ENCODE measurements at regions not wholly inside any gene's neighbourhood (a gene's known extent, or its start where the extent isn't known, plus 50 kb on each side); places are given as distances from the start of the nearest gene placed in this dataset.

DNA sequence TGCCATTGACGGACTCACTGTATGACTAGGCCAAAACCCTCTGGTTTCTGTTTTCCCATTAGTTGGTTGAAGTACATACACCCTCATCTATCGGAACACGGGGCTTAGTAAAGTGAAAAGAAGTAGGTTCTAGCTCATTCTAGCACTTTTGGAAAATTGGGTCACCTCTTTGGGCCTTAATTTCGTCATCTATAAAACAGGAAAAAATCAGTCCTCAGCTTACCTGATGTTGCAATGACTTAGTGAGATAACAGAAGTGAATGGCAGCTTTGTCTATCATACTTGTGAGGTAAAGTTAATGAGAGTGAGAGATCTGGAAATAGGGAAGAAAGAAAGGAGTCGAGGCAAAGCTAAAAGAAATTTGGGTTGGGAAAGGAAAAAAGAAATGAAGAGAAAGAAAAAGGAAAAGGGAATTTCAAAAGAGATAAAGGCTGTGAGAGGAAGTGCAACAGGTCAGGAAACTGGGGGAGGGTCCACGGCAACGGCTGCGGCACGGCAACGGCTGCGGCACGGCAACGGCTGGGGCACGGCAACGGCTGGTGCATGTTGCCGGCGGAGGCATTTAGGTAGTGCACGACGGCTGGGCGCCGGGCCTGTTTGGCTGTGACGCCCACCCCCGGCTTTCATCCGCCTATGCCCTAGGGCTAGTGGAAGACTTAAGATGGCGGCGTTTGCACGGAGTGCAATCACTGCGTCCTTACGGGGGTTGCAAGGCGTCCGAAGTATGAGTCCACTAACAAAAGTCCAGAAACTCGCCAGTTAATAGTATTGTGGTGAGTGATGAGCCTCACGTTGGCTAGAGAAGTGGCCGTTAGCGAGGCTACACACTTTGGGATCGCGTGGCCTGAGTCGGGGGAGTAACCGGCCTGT lies 91.4 kb upstream of the XIST start (continued):
- TF ChIP-seq, protein P1, sequence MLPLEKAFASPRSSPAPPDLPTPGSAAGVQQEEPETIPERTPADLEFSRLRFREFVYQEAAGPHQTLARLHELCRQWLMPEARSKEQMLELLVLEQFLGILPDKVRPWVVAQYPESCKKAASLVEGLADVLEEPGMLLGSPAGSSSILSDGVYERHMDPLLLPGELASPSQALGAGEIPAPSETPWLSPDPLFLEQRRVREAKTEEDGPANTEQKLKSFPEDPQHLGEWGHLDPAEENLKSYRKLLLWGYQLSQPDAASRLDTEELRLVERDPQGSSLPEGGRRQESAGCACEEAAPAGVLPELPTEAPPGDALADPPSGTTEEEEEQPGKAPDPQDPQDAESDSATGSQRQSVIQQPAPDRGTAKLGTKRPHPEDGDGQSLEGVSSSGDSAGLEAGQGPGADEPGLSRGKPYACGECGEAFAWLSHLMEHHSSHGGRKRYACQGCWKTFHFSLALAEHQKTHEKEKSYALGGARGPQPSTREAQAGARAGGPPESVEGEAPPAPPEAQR (CRISPR knock-in tag; IDR thresholded peaks at IDR 0.05): no peak
- peak; percentile 52; the same call in 1 of the 2 replicates for TF ChIP-seq JUN (CRISPR knock-in tag; IDR thresholded peaks at IDR 0.05)
- peak; percentile 48; the same call in 1 of the 2 replicates for TF ChIP-seq TEAD1 (CRISPR knock-in tag; IDR thresholded peaks at IDR 0.05)
- TF ChIP-seq SMAD4 (CRISPR knock-in tag; IDR thresholded peaks at IDR 0.05): no peak
- TF ChIP-seq TCF7 (CRISPR knock-in tag; IDR thresholded peaks at IDR 0.05; ENCODE audit: low read depth): no peak
- 0 out of 2 replicates have a peak, but pooled peaks have one; percentile 6 for TF ChIP-seq SMAD3 (CRISPR knock-in tag; IDR thresholded peaks at IDR 0.05; ENCODE audit: borderline replicate concordance)
- peak; percentile 93; the same call in 1 of the 2 replicates for TF ChIP-seq CBFB (CRISPR knock-in tag; IDR thresholded peaks at IDR 0.05; ENCODE audit: low read depth)
- 0 out of 2 replicates have a peak, but pooled peaks have one; percentile 66 for TF ChIP-seq ZNF512 (CRISPR knock-in tag; IDR thresholded peaks at IDR 0.05; ENCODE audit: borderline replicate concordance)
- peak; percentile 77 for TF ChIP-seq MAX (CRISPR knock-in tag; IDR thresholded peaks at IDR 0.05)
- TF ChIP-seq ETV6 (CRISPR knock-in tag; IDR thresholded peaks at IDR 0.05): peak; percentile 73; the same call in 1 of the 2 replicates
- no peak for TF ChIP-seq NR1H2 (CRISPR knock-in tag; IDR thresholded peaks at IDR 0.05)
- TF ChIP-seq ZNF232 (CRISPR knock-in tag; IDR thresholded peaks at IDR 0.05): peak; percentile 64; the same call in 1 of the 2 replicates
- peak; percentile 86; the same call in 1 of the 2 replicates for TF ChIP-seq FOXP4 (CRISPR knock-in tag; IDR thresholded peaks at IDR 0.05)

- H3K27me3 Mint-ChIP-seq (ENCODE audit: low read depth): no peaks in the 10 kb centered on the region
- ChIA-PET POLR2A (no interaction called here), CTCF (no interaction called here)
- DNase-seq (ENCODE audit: low spot score): no peak
- no peak overlapping the region for H3K27ac Mint-ChIP-seq
- H3K9me3 Mint-ChIP-seq: no peaks in the 10 kb centered on the region
- peaks cover 12% of the 10 kb centered on the region for H3K4me1 Mint-ChIP-seq
- H3K4me3 Mint-ChIP-seq: no peak overlapping the region
- no peak for ATAC-seq
- H3K36me3 Mint-ChIP-seq: no peaks in the 10 kb centered on the region
- no peak for TF ChIP-seq NR3C1 (CRISPR knock-in tag; conservative IDR thresholded peaks at IDR 0.05; ENCODE audit: low read depth)
- TF ChIP-seq ZBTB21 (CRISPR knock-in tag; IDR thresholded peaks at IDR 0.05; ENCODE audit: borderline replicate concordance): no peak
- TF ChIP-seq, protein P2, sequence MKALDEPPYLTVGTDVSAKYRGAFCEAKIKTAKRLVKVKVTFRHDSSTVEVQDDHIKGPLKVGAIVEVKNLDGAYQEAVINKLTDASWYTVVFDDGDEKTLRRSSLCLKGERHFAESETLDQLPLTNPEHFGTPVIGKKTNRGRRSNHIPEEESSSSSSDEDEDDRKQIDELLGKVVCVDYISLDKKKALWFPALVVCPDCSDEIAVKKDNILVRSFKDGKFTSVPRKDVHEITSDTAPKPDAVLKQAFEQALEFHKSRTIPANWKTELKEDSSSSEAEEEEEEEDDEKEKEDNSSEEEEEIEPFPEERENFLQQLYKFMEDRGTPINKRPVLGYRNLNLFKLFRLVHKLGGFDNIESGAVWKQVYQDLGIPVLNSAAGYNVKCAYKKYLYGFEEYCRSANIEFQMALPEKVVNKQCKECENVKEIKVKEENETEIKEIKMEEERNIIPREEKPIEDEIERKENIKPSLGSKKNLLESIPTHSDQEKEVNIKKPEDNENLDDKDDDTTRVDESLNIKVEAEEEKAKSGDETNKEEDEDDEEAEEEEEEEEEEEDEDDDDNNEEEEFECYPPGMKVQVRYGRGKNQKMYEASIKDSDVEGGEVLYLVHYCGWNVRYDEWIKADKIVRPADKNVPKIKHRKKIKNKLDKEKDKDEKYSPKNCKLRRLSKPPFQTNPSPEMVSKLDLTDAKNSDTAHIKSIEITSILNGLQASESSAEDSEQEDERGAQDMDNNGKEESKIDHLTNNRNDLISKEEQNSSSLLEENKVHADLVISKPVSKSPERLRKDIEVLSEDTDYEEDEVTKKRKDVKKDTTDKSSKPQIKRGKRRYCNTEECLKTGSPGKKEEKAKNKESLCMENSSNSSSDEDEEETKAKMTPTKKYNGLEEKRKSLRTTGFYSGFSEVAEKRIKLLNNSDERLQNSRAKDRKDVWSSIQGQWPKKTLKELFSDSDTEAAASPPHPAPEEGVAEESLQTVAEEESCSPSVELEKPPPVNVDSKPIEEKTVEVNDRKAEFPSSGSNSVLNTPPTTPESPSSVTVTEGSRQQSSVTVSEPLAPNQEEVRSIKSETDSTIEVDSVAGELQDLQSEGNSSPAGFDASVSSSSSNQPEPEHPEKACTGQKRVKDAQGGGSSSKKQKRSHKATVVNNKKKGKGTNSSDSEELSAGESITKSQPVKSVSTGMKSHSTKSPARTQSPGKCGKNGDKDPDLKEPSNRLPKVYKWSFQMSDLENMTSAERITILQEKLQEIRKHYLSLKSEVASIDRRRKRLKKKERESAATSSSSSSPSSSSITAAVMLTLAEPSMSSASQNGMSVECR (CRISPR knock-in tag; IDR thresholded peaks at IDR 0.05; ENCODE audit: borderline replicate concordance): no peak
- TF ChIP-seq, protein P3, sequence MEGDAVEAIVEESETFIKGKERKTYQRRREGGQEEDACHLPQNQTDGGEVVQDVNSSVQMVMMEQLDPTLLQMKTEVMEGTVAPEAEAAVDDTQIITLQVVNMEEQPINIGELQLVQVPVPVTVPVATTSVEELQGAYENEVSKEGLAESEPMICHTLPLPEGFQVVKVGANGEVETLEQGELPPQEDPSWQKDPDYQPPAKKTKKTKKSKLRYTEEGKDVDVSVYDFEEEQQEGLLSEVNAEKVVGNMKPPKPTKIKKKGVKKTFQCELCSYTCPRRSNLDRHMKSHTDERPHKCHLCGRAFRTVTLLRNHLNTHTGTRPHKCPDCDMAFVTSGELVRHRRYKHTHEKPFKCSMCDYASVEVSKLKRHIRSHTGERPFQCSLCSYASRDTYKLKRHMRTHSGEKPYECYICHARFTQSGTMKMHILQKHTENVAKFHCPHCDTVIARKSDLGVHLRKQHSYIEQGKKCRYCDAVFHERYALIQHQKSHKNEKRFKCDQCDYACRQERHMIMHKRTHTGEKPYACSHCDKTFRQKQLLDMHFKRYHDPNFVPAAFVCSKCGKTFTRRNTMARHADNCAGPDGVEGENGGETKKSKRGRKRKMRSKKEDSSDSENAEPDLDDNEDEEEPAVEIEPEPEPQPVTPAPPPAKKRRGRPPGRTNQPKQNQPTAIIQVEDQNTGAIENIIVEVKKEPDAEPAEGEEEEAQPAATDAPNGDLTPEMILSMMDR (IDR thresholded peaks at IDR 0.05): no peak
- TF ChIP-seq FOXP4 (CRISPR knock-in tag; IDR thresholded peaks at IDR 0.05): no peak
Observed at GRCh38 chrX:73940893-73941470, 88.5 kb upstream of the XIST start.
